ENCODE measurements at regions not wholly inside any gene's neighbourhood (a gene's known extent, or its start where the extent isn't known, plus 50 kb on each side); places are given as distances from the start of the nearest gene placed in this dataset.

DNA sequence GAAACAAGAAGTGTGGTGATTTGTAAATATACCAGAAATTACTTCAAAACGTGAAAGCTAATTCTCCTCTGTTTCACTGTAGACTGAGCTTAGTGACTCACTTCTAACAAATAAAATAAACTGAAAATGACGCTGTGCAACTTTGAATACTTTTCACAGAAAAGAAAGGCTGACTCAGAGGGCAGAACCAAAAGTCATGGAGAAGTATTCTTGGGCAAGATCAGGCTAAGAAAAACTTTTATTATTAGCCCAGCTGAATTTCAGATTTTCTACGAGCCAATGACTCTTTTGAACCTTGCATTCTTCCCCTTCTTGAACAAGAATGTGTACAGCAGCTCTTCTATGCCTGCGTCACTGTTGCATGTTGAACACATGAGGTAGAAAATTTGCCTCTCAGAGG is 527.3 kb upstream of the GHITM start:
- Histone ChIP-seq H3K4me3 (ENCODE audit: low read depth in 1 of 5, low read length in 5 of 5) (no peak overlapping the region), H3K9me3 (ENCODE audit: control insufficient read depth in 5 of 5, low read length in 5 of 5) (no peaks in the 10 kb centered on the region), H3K4me1 (ENCODE audit: control insufficient read depth in 5 of 5, insufficient read depth in 5 of 5, low read length in 5 of 5) (no peaks in the 10 kb centered on the region), H3K27ac (ENCODE audit: low read depth, low read length) (no peak overlapping the region), H3K27me3 (ENCODE audit: control insufficient read depth in 5 of 5, insufficient read depth in 4 of 5, low read length in 5 of 5) (no peaks in the 10 kb centered on the region), H3K9ac (ENCODE audit: low read length in 5 of 5) (no peak overlapping the region), H3K36me3 (ENCODE audit: control insufficient read depth in 5 of 5, insufficient read depth in 5 of 5, low read length in 5 of 5) (no peaks in the 10 kb centered on the region)

- no peaks in the 10 kb centered on the region for H3K9me3 ChIP-seq (ENCODE audit: control insufficient read depth in 5 of 5, low read length in 5 of 5)
- H3K4me1 ChIP-seq (ENCODE audit: control insufficient read depth in 5 of 5, insufficient read depth in 5 of 5, low read length in 5 of 5) = peaks cover 0 to under 1% (median 0%) of the 10 kb centered on the region in 5 donors
- H3K36me3 ChIP-seq (ENCODE audit: control insufficient read depth in 5 of 5, insufficient read depth in 5 of 5, low read length in 5 of 5) = no peaks in the 10 kb centered on the region
- H3K27me3 ChIP-seq (ENCODE audit: control insufficient read depth in 5 of 5, insufficient read depth in 4 of 5, low read length in 5 of 5) = no peaks in the 10 kb centered on the region
- no peak overlapping the region for H3K27ac ChIP-seq (ENCODE audit: low read depth, low read length)
- no peak overlapping the region for H3K9ac ChIP-seq (ENCODE audit: low read length in 5 of 5)
- H3K4me3 ChIP-seq (ENCODE audit: low read depth in 1 of 5, low read length in 5 of 5) = no peak overlapping the region
These were observed 526.6 kb upstream of the GHITM start for GRCh38 chr10:83612746-83613145.

- Histone ChIP-seq H3K9ac (ENCODE audit: low read length in 5 of 5) (no peak overlapping the region), H3K27me3 (ENCODE audit: control insufficient read depth in 5 of 5, insufficient read depth in 4 of 5, low read length in 5 of 5) (no peaks in the 10 kb centered on the region), H3K4me1 (ENCODE audit: control insufficient read depth in 5 of 5, insufficient read depth in 5 of 5, low read length in 5 of 5) (peaks cover 0 to 4% (median 0%) of the 10 kb centered on the region in 5 donors), H3K4me3 (ENCODE audit: low read depth in 1 of 5, low read length in 5 of 5) (no peak overlapping the region), H3K27ac (ENCODE audit: low read depth, low read length) (no peak overlapping the region), H3K36me3 (ENCODE audit: control insufficient read depth in 5 of 5, insufficient read depth in 5 of 5, low read length in 5 of 5) (peaks cover 0 to 2% (median 0%) of the 10 kb centered on the region in 5 donors), H3K9me3 (ENCODE audit: control insufficient read depth in 5 of 5, low read length in 5 of 5) (no peaks in the 10 kb centered on the region)
These were observed 522.1 kb upstream of the GHITM start for GRCh38 chr10:83617172-83617571.

DNA sequence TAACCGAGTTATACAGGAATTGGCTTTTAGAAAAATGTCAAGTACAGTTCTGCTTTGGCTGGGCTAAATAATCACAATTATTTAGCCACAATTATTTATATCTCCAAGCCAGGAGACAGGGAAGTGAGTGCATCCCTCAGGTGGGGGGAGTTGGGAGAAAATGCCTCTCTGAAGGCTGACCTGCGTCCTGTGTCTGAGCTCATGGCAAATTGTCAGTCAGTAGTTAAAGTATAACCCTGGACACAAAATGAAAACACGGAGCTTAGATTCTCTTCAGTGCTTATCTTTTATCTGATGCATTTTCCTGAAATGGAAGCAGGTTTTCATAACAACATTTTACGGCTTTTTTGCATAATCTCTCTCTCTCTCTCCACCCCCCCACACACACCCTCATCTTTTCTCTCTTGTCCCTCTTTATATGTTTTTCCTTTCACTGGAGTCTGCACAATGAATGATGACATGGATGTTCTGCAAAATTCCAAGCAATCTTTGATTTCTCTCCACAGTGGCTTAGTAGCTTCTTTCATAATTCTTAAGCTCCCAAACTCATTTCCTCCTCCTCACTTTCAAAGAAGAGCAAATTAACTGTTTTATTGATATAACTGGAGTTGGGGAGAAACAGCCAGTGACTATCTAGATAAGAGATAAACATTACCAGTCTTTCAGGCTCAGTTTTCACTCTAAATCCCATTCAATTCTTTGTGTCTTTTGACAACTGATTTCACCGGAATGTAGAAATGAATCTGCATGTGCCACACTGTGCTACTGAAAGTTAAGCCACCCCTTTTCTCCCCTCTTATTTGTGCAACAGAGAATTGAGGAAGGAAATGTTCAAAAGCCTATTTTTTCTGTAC is 521.4 kb upstream of the GHITM start:
- no peak overlapping the region for H3K9ac ChIP-seq (ENCODE audit: low read length in 5 of 5)
- no peaks in the 10 kb centered on the region for H3K27me3 ChIP-seq (ENCODE audit: control insufficient read depth in 5 of 5, insufficient read depth in 4 of 5, low read length in 5 of 5)
- H3K27ac ChIP-seq (ENCODE audit: low read depth, low read length) = no peak overlapping the region
- no peaks in the 10 kb centered on the region for H3K9me3 ChIP-seq (ENCODE audit: control insufficient read depth in 5 of 5, low read length in 5 of 5)
- peaks cover 0 to 4% (median 0%) of the 10 kb centered on the region in 5 donors for H3K4me1 ChIP-seq (ENCODE audit: control insufficient read depth in 5 of 5, insufficient read depth in 5 of 5, low read length in 5 of 5)
- peaks cover 0 to 2% (median 0%) of the 10 kb centered on the region in 5 donors for H3K36me3 ChIP-seq (ENCODE audit: control insufficient read depth in 5 of 5, insufficient read depth in 5 of 5, low read length in 5 of 5)
- H3K4me3 ChIP-seq (ENCODE audit: low read depth in 1 of 5, low read length in 5 of 5) = no peak overlapping the region

- Histone ChIP-seq H3K27me3 (ENCODE audit: control insufficient read depth in 5 of 5, insufficient read depth in 4 of 5, low read length in 5 of 5) (no peaks in the 10 kb centered on the region), H3K4me1 (ENCODE audit: control insufficient read depth in 5 of 5, insufficient read depth in 5 of 5, low read length in 5 of 5) (no peaks in the 10 kb centered on the region), H3K9ac (ENCODE audit: low read length in 5 of 5) (no peak overlapping the region), H3K27ac (ENCODE audit: low read depth, low read length) (no peak overlapping the region), H3K36me3 (ENCODE audit: control insufficient read depth in 5 of 5, insufficient read depth in 5 of 5, low read length in 5 of 5) (no peaks in the 10 kb centered on the region), H3K9me3 (ENCODE audit: control insufficient read depth in 5 of 5, low read length in 5 of 5) (no peaks in the 10 kb centered on the region), H3K4me3 (ENCODE audit: low read depth in 1 of 5, low read length in 5 of 5) (no peak overlapping the region)
These were observed 513.4 kb upstream of the GHITM start for GRCh38 chr10:83625831-83626360.

GRCh38 chr10:83632701-83633100 is 506.6 kb upstream of the GHITM start:
- Histone ChIP-seq H3K36me3 (ENCODE audit: control insufficient read depth in 5 of 5, insufficient read depth in 5 of 5, low read length in 5 of 5) (no peaks in the 10 kb centered on the region), H3K4me1 (ENCODE audit: control insufficient read depth in 5 of 5, insufficient read depth in 5 of 5, low read length in 5 of 5) (no peaks in the 10 kb centered on the region), H3K9ac (ENCODE audit: low read length in 5 of 5) (no peak overlapping the region), H3K27me3 (ENCODE audit: control insufficient read depth in 5 of 5, insufficient read depth in 4 of 5, low read length in 5 of 5) (no peaks in the 10 kb centered on the region), H3K27ac (ENCODE audit: low read depth, low read length) (no peak overlapping the region), H3K4me3 (ENCODE audit: low read depth in 1 of 5, low read length in 5 of 5) (no peak overlapping the region), H3K9me3 (ENCODE audit: control insufficient read depth in 5 of 5, low read length in 5 of 5) (no peaks in the 10 kb centered on the region)

DNA sequence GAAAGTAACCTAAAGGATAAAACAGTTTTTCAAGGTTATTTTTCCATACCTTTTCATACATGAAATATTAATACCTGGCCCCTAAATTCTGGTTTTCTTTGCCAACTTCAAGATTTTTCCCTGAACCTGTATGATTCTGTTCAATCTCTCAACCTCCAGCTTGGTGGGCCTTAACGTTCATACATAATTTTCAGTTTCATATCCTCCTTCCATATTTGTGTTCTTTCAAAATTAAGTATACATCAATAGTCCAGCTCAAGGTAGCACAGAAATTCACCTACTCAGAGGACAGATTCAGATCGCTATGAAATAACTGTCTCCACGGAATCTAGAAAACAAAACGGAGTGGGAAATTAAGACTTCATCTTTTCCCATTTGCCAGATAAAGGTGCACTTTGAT is 505.8 kb upstream of the GHITM start:
- H3K27ac ChIP-seq (ENCODE audit: low read depth, low read length) = no peak overlapping the region
- H3K36me3 ChIP-seq (ENCODE audit: control insufficient read depth in 5 of 5, insufficient read depth in 5 of 5, low read length in 5 of 5) = no peaks in the 10 kb centered on the region
- no peaks in the 10 kb centered on the region for H3K27me3 ChIP-seq (ENCODE audit: control insufficient read depth in 5 of 5, insufficient read depth in 4 of 5, low read length in 5 of 5)
- no peaks in the 10 kb centered on the region for H3K9me3 ChIP-seq (ENCODE audit: control insufficient read depth in 5 of 5, low read length in 5 of 5)
- no peaks in the 10 kb centered on the region for H3K4me1 ChIP-seq (ENCODE audit: control insufficient read depth in 5 of 5, insufficient read depth in 5 of 5, low read length in 5 of 5)
- H3K4me3 ChIP-seq (ENCODE audit: low read depth in 1 of 5, low read length in 5 of 5) = no peak overlapping the region
- H3K9ac ChIP-seq (ENCODE audit: low read length in 5 of 5) = no peak overlapping the region

- no peaks in the 10 kb centered on the region for H3K36me3 ChIP-seq (ENCODE audit: control insufficient read depth in 5 of 5, insufficient read depth in 5 of 5, low read length in 5 of 5)
- H3K4me3 ChIP-seq (ENCODE audit: low read depth in 1 of 5, low read length in 5 of 5) = no peak overlapping the region
- H3K9me3 ChIP-seq (ENCODE audit: control insufficient read depth in 5 of 5, low read length in 5 of 5) = no peaks in the 10 kb centered on the region
- no peak overlapping the region for H3K27ac ChIP-seq (ENCODE audit: low read depth, low read length)
- no peak overlapping the region for H3K9ac ChIP-seq (ENCODE audit: low read length in 5 of 5)
- H3K27me3 ChIP-seq (ENCODE audit: control insufficient read depth in 5 of 5, insufficient read depth in 4 of 5, low read length in 5 of 5) = no peaks in the 10 kb centered on the region
- no peaks in the 10 kb centered on the region for H3K4me1 ChIP-seq (ENCODE audit: control insufficient read depth in 5 of 5, insufficient read depth in 5 of 5, low read length in 5 of 5)
These were observed 502.5 kb upstream of the GHITM start for GRCh38 chr10:83636826-83637225.

GRCh38 chr10:83647526-83647925 is 491.8 kb upstream of the GHITM start:
- Histone ChIP-seq H3K36me3 (ENCODE audit: control insufficient read depth in 5 of 5, insufficient read depth in 5 of 5, low read length in 5 of 5) (no peaks in the 10 kb centered on the region), H3K4me1 (ENCODE audit: control insufficient read depth in 5 of 5, insufficient read depth in 5 of 5, low read length in 5 of 5) (peaks cover 0 to 19% (median 0%) of the 10 kb centered on the region in 5 donors), H3K4me3 (ENCODE audit: low read depth in 1 of 5, low read length in 5 of 5) (no peak overlapping the region), H3K27me3 (ENCODE audit: control insufficient read depth in 5 of 5, insufficient read depth in 4 of 5, low read length in 5 of 5) (no peaks in the 10 kb centered on the region), H3K9ac (ENCODE audit: low read length in 5 of 5) (no peak overlapping the region), H3K9me3 (ENCODE audit: control insufficient read depth in 5 of 5, low read length in 5 of 5) (no peaks in the 10 kb centered on the region), H3K27ac (ENCODE audit: low read depth, low read length) (no peak overlapping the region)

DNA sequence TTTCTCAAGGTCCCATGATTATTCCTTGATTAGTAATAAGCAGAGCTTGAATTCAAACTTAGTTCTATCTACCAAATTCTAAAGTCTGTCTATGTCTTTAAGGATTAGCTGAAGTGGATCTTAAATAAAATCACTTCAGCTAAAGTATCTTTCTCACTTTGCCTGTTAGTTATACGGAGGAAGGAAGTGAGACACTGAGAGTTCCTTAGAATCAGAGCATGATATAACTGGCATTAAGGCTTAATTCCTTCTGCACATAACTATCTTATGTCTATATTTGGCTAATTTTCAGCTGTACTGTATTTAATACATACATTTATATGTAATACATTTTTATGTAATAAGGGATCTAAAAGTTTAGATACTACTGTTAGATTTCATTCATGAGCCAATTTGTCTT is 491.1 kb upstream of the GHITM start:
- H3K27ac ChIP-seq (ENCODE audit: low read depth, low read length) = no peak overlapping the region
- no peak overlapping the region for H3K4me3 ChIP-seq (ENCODE audit: low read depth in 1 of 5, low read length in 5 of 5)
- H3K36me3 ChIP-seq (ENCODE audit: control insufficient read depth in 5 of 5, insufficient read depth in 5 of 5, low read length in 5 of 5) = no peaks in the 10 kb centered on the region
- no peaks in the 10 kb centered on the region for H3K9me3 ChIP-seq (ENCODE audit: control insufficient read depth in 5 of 5, low read length in 5 of 5)
- no peak overlapping the region for H3K9ac ChIP-seq (ENCODE audit: low read length in 5 of 5)
- H3K27me3 ChIP-seq (ENCODE audit: control insufficient read depth in 5 of 5, insufficient read depth in 4 of 5, low read length in 5 of 5) = no peaks in the 10 kb centered on the region
- H3K4me1 ChIP-seq (ENCODE audit: control insufficient read depth in 5 of 5, insufficient read depth in 5 of 5, low read length in 5 of 5) = peaks cover 0 to 19% (median 0%) of the 10 kb centered on the region in 5 donors

All from subcutaneous abdominal adipose tissue (tissue), 5 donors.